Stimulated activated CD4-positive, alpha-beta T cell treated with anti-CD3 and anti-CD28 coated beads, Interleukin-1b, Interleukin-23, amount 100 ng/mL, for 1 hour (primary cell): ENCODE measurements at regions not wholly inside any gene's neighbourhood (a gene's known extent, or its start where the extent isn't known, plus 50 kb on each side); places are given as distances from the start of the nearest gene placed in this dataset.
"Not testable (repeated sequence)": the region's sequence is repeated elsewhere in the genome, so short reads cannot be mapped to it uniquely, and the experiment has no call there.

Experiments
- DNase-seq, 2 donors: peaks; one replicate each; pipeline ENCODE4 v3.0.0-alpha.2; 2020; ENCODE audit warnings: low read depth in 2 of 2

GRCh38 chr16:29310852-29311314, 95.6 kb downstream of the NPIPB11 start:
- DNase-seq, result no peak

GRCh38 chr16:29310243-29310642, 96.3 kb downstream of the NPIPB11 start:
- DNase-seq, result not testable (repeated sequence)

DNA sequence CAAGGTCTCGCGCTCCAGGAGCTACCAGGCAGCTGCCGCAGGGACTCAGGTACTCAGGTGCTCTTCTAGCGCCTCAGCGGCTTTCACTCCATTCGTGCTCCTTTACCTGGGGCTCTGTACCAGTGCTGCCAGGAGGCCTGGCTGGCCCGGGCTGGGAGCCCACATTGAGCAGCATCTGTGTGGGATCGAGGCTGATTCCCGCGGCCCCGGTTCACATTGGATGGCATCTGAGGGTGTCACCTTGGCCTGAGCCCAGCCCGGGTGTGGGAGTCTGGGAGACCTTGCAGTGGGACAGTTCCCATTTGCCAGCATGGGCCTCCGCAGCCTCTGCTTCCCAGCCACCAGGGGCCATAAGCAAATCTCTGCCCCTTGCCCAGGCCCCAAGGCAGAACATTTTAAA, 96.9 kb downstream of the NPIPB11 start:
- DNase-seq, result not testable (repeated sequence)

DNA sequence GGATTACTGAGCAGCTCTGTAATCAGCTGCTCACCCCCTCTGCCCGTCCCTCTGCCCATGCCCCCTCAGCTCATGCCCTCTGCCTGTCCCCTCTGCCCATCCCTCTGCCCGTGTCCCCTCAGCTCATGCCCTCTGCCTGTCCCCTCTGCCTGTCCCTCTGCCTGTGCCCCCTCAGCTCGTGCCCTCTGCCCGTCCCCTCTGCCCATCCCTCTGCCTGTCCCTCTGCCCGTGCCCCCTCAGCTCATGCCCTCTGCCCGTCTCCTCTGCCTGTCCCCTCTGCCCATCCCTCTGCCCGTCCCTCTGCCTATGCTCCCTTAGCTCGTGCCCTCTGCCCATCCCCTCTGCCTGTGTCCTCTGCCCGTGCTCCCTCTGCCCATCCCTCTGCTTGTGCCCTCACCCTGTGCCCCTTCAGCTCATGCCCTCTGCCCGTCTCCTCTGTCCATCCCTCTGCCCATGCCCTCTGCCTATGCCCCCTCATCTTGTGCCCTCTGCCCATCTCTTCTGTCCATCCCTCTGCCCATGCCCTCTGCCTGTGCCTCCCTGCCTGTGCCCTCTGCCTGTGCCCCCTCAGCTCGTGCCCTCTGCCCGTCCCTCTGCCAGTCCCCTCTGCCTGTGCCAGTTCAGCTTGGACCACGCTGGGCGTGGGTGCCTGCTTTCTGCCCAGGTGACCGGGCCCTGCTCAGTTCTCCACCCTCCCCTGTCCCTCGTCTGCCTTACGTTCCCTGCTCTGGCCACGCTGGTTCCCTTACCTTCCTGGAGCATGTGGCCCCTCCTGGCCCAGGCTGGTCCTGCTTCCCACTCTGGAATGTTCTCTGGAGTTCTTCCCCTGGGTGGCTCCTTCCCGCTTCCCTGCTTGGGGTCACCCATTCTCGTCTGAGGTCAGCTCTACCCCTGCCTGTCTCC, 97.6 kb downstream of the NPIPB11 start:
- no peak for DNase-seq

DNA sequence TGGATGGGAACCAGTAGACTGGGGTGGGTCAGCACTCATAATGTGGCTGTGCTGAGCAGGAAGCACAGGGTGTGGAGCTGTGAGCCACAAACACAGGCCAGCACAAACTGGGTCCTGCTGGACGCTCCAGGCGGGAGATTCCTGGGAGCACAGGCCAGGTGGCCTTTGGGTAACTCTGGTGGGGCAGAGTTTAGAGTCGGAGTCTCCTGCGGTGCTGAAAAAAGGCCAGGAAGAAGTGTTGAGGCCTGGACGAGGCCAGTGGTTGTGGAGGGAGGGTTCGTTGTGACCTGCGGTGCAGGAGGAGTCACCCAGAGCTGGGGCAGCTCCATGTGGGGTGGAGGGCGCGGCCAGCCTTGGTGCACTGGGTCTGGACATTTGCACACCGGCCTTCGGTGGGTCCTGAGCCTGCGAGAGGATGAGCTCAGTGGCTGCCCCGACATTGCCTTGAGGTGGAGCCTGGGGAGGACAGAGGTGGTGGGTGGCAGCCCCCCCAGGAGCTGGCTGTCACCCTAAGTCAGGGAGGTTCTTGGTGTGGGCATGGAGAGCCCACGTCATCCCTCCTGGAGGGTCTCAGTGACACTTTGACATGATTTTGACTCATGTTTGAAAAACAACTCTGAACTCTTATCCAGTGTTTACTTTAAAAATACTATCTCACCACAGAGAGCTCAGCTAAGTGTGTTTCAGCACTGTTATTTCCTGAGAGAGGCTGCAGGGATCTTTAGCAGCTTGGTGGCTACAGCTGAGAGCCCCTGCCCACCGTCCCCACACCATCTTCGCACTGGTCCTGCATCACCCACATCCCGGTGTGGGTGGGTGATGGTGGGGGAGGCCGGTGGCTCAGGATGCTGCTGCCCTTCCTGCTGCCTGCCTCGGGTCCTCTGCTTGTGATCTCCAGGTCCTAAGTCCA, 98.7 kb downstream of the NPIPB11 start:
- DNase-seq, result no peak

GRCh38 chr16:29306943-29307597, 99.4 kb downstream of the NPIPB11 start:
- no peak for DNase-seq

GRCh38 chr16:29306201-29306600, 100.3 kb downstream of the NPIPB11 start:
- no peak for DNase-seq

DNA sequence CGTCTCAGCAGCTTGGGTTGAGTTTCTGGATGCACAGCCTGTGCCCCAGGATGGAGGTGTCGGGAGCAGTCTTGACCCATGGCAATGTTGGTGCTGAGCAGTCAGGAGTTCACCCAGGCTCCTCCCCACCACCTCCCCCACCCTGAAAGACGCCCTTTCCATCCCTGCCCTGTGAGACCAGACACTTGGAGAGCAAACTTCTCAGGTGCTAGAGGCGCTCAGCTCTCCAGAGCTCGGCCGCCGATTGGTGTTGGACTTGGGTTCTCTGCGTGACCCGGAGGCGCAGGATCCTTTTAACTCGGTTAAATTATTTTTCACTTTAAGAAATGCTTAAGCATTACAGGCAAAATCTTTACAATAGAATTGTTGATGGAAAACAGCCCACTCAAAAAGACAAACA, 101.5 kb downstream of the NPIPB11 start:
- DNase-seq, result not testable (repeated sequence)

DNA sequence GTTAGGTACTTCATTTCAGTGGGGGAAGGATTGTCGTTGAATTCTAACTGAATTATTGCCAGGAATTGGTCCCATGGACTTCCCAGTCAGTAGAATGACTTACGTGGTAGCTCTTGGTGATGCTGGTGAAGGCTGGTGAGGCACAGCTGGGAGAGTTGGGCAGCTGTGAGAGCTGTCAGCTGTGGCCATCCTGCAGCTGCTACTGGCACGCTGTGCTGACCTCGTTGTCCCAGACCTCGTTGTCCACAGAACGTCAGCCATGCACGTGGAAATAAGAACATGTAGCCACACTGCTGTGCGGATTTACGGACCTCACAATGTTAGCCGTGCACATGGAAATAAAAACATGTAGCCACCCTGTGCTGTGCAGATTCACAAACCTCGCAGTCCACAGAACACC, 102.3 kb downstream of the NPIPB11 start:
- DNase-seq, result no peak

GRCh38 chr16:29303520-29303919, 103.0 kb downstream of the NPIPB11 start:
- DNase-seq, result no peak

- no peak for DNase-seq
These were observed 103.5 kb downstream of the NPIPB11 start for GRCh38 chr16:29302976-29303375.

DNA sequence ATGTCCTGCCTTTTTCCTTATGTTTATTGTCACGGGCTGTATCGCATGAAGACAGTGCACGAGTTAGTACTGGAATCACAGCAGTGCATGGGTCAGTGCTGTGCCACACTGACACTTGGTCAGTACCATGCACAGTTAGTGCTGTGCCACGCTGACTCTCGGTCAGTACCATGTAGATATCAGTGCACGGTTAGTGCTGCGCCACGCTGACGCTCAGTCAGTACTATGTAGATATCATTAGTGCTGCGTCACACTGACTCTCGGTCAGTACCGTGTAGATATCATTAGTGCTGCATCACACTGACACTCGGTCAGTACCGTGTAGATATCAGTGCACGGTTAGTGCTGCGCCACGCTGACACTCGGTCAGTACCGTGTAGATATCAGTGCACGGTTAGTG, 104.1 kb downstream of the NPIPB11 start:
- not testable (repeated sequence) for DNase-seq

DNA sequence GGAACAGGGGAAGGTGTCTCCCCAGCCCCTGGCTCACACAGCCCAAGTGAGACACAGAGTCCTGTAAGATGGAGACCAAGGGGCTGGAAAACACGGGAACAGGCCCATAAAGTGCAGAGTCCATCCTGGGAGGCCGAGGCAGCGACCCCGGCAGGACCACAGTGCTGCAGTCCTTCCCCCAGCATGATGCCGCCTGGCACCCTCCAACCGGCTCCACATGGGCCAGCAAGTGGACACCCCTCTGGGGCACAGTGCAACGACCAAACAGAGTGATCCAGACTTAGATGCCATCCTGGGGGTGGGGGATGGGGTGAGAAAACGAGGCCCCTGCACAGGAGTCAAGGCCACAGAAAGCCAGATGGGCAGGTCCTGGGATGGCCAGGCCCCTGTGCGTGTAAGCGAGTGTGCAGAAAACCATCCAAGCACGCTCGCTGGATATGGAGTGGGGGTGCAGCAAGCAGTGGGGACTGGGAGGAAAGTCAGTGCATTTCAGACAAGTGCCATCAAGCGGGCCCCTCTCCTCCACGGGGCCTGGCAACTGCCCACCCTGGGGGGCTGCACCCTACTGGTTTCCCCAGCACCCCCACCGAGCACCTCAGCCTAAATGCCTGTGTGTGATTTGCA, 104.7 kb downstream of the NPIPB11 start:
- not testable (repeated sequence) for DNase-seq

DNA sequence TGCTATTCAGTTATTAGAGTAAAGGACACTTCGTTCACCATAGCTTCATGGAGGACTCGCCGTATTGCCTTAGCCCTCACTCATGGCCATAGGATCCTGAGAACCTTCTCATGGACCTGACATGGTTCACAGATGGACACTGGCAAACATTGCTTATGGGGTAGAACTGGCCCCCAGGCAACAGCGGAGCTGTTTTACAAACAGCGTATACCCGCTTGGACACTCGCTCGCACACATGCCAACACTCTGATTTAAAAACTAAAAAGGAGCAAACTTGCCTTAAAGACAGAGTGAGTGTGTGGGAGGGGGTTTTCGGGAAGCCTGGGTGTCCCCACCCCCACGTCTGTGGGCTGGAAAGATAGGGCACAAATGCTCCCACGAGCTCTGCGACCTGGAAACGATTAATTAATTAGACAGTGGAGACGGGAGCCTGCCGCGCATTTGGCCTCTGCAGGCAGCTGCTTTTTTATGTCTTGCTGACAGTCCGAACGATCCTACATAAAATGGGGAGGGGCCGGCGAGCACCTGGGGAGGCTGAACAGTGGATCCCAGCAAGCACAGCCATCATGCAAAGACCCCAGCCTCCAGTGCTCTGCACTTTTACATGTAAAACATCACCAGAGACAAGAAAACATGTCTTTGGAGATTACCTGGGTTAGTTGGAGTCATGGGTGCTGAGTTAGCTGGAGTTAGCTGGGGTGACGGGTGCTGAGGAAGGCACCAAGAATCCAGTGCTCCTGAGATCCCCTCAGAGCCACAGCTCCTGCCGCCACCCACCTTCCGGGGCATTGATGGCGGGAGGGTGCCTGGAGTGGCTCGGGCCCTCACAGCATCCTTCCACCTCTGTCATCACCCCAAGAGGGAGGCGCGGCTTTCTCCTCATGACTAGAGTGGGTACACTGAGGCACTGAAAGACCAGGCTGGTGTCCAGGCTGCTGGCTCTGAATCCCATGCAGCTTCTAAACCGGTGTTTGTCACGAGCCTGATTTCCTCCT, 105.7 kb downstream of the NPIPB11 start:
- DNase-seq, result not testable (repeated sequence)

- not testable (repeated sequence) for DNase-seq
These were observed 106.5 kb downstream of the NPIPB11 start for GRCh38 chr16:29300030-29300491.

DNA sequence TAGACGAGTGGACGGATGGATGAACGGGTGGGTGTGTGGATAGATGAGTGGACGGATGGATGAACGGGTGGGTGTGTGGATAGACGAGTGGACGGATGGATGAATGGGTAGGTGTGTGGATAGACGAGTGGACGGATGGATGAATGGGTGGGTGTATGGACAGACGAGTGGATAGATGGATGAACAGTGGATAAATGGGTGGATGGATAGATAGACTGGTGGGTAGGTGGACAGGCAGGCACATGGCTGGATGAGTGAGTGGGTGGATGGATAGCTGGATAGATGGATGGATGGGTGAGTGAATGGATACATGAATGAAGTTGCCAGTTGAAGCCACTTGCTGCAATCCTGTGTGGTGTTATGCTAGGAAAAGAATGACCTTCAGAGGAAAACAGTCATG, 107.5 kb downstream of the NPIPB11 start:
- not testable (repeated sequence) for DNase-seq

GRCh38 chr16:29298307-29298706, 108.2 kb downstream of the NPIPB11 start:
- not testable (repeated sequence) for DNase-seq

- not testable (repeated sequence) for DNase-seq
These were observed 108.7 kb downstream of the NPIPB11 start for GRCh38 chr16:29297809-29298177.

- not testable (repeated sequence) for DNase-seq
These were observed 109.2 kb downstream of the NPIPB11 start for GRCh38 chr16:29297144-29297808.
